Uterus (tissue), 2 donors: ENCODE measurements at regions not wholly inside any gene's neighbourhood (a gene's known extent, or its start where the extent isn't known, plus 50 kb on each side); places are given as distances from the start of the nearest gene placed in this dataset.

Source experiments
- CTCF ChIP-seq, 4 experiments: fragments of 200-600 bp in 2 of 4; fragments of 450-650 bp in 2 of 4; sonication (generic) in 2 of 4; IDR thresholded peaks; one replicate each; pipeline ENCODE4 v1.5.1; 2016 to 2019; ENCODE audit warnings: antibody characterized with exemption in 4 of 4, mild to moderate bottlenecking in 2 of 4, moderate library complexity in 1 of 4
- POLR2A ChIP-seq, 2 donors: fragments of 450-650 bp; IDR thresholded peaks; one replicate each; pipeline ENCODE4 v1.6.1; 2016; ENCODE audit warnings: antibody characterized with exemption in 2 of 2, mild to moderate bottlenecking in 1 of 2, moderate library complexity in 1 of 2

DNA sequence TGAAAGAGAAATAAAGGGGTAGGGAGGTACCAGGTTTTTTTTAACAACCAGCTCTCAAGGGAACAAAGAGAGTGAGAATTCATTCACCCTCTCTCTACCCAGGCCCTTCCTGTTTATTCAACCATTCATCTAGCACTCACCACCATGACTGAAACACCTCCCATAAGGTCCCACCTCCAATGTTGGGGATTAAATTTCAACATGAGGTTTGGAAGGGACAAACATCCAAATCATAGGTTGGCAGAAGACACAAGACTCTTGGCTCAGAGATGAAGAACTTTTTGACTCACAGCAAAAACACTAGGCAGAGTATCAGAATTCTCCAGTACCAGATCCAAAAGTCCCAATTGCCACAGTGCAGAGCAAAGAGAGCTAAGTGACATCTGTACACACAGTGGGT is 186.3 kb downstream of the EDN1 start:
- TF ChIP-seq CTCF (IDR thresholded peaks at IDR 0.05) (no peak), POLR2A (IDR thresholded peaks at IDR 0.05) (no peak)
